ENCODE measurements at regions not wholly inside any gene's neighbourhood (a gene's known extent, or its start where the extent isn't known, plus 50 kb on each side); places are given as distances from the start of the nearest gene placed in this dataset.
A peak's percentile ranks its signal among the peaks of the same experiment; 100 is the strongest.

DNA sequence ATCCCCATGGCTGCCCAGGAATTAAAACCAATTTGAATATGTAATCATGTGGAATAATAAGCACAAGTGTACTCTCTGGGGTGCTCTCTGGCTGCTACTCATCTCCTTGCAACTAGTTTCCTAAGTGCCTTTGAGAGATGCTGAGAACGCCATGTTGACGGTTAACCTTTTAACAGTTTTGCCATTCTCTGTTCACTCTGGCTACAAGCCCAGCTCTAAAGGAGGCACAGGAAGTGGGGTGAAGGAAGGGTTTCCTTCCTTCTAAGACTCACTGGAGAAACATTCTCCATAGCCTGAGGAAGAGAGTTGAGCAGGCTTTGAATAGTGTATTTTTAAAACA lies 122.0 kb upstream of the ZC3H12C start:
- TF ChIP-seq POLR2AphosphoS5 (IDR thresholded peaks at IDR 0.05; ENCODE audit: low read depth, low read length), result no peak
- no peak; the same call in 1 of the 2 replicates for TF ChIP-seq POLR2A (IDR thresholded peaks at IDR 0.05; ENCODE audit: low read depth, low read length)
- peak; percentile 22; the same call in 1 of the 2 replicates for TF ChIP-seq SPI1 (IDR thresholded peaks at IDR 0.05; ENCODE audit: low read depth, low read length)
